ENCODE measurements at regions not wholly inside any gene's neighbourhood (a gene's known extent, or its start where the extent isn't known, plus 50 kb on each side); places are given as distances from the start of the nearest gene placed in this dataset.

- DNase-seq (ENCODE audit: low read depth in 2 of 2), result no peak
These were observed 511.1 kb downstream of the TENT5A start for GRCh38 chr6:81241126-81242041.

- no peak for DNase-seq (ENCODE audit: low read depth in 2 of 2)
These were observed 514.1 kb downstream of the TENT5A start for GRCh38 chr6:81238390-81238789.

- no peak for DNase-seq (ENCODE audit: low read depth in 2 of 2)
These were observed 515.3 kb downstream of the TENT5A start for GRCh38 chr6:81237226-81237625.

GRCh38 chr6:81235512-81235911 is 517.0 kb downstream of the TENT5A start:
- DNase-seq (ENCODE audit: low read depth in 2 of 2), result no peak

- no peak for DNase-seq (ENCODE audit: low read depth in 2 of 2)
These were observed 518.5 kb downstream of the TENT5A start for GRCh38 chr6:81233990-81234389.

- DNase-seq (ENCODE audit: low read depth in 2 of 2), result no peak
These were observed 523.4 kb downstream of the TENT5A start for GRCh38 chr6:81228912-81229555.

GRCh38 chr6:81226957-81227356 is 525.5 kb downstream of the TENT5A start:
- DNase-seq (ENCODE audit: low read depth in 2 of 2), result no peak

GRCh38 chr6:81216668-81217067 is 535.8 kb downstream of the TENT5A start:
- DNase-seq (ENCODE audit: low read depth in 2 of 2), result no peak

- no peak for DNase-seq (ENCODE audit: low read depth in 2 of 2)
These were observed 537.4 kb downstream of the TENT5A start for GRCh38 chr6:81215092-81215432.

GRCh38 chr6:81214414-81215091 is 537.9 kb downstream of the TENT5A start:
- no peak for DNase-seq (ENCODE audit: low read depth in 2 of 2)

GRCh38 chr6:81204731-81205130 is 547.8 kb downstream of the TENT5A start:
- no peak for DNase-seq (ENCODE audit: low read depth in 2 of 2)

- DNase-seq (ENCODE audit: low read depth in 2 of 2), result no peak
These were observed 558.1 kb downstream of the TENT5A start for GRCh38 chr6:81194374-81194773.

- no peak for DNase-seq (ENCODE audit: low read depth in 2 of 2)
These were observed 580.3 kb downstream of the TENT5A start for GRCh38 chr6:81172056-81172740.

GRCh38 chr6:81169166-81169565 is 583.3 kb downstream of the TENT5A start:
- DNase-seq (ENCODE audit: low read depth in 2 of 2), result no peak

GRCh38 chr6:81166770-81167169 is 585.7 kb downstream of the TENT5A start:
- no peak for DNase-seq (ENCODE audit: low read depth in 2 of 2)

GRCh38 chr6:81158956-81159355 is 593.5 kb downstream of the TENT5A start:
- DNase-seq (ENCODE audit: low read depth in 2 of 2), result no peak

GRCh38 chr6:81148751-81149150 is 603.7 kb downstream of the TENT5A start:
- no peak for DNase-seq (ENCODE audit: low read depth in 2 of 2)

- no peak for DNase-seq (ENCODE audit: low read depth in 2 of 2)
These were observed 607.0 kb downstream of the TENT5A start for GRCh38 chr6:81145506-81145905.

- DNase-seq (ENCODE audit: low read depth in 2 of 2), result no peak
These were observed 608.1 kb downstream of the TENT5A start for GRCh38 chr6:81144346-81144745.

- DNase-seq (ENCODE audit: low read depth in 2 of 2), result no peak
These were observed 614.2 kb downstream of the TENT5A start for GRCh38 chr6:81138236-81138635.

- DNase-seq (ENCODE audit: low read depth in 2 of 2), result no peak
These were observed 621.5 kb downstream of the TENT5A start for GRCh38 chr6:81130969-81131368.

- no peak for DNase-seq (ENCODE audit: low read depth in 2 of 2)
These were observed 622.4 kb downstream of the TENT5A start for GRCh38 chr6:81130061-81130460.

Data from stimulated activated CD8-positive, alpha-beta memory T cell treated with anti-CD3 and anti-CD28 coated beads, Interleukin-7, amount 100 ng/mL, for 4 hours (primary cell).